Right atrium auricular region (tissue), 2 donors: ENCODE measurements at regions not wholly inside any gene's neighbourhood (a gene's known extent, or its start where the extent isn't known, plus 50 kb on each side); places are given as distances from the start of the nearest gene placed in this dataset.

Experiments used
- DNase-seq: peaks from one replicate; pipeline ENCODE4 v3.0.0-alpha.2; 2019; ENCODE audit warnings: low spot score
- H3K27ac ChIP-seq, 2 donors: fragments of 200-600 bp; sonication (generic); 1 replicate in 1 of 2; 2 replicates in 1 of 2; pipeline ENCODE4 v1.5.1; 2016 to 2019
- H3K27me3 ChIP-seq, 2 donors: fragments of 200-600 bp; sonication (generic); one replicate each; pipeline versions ENCODE4 v1.5.1 to v1.6.0; 2017 to 2019
- H3K36me3 ChIP-seq: fragments of 200-600 bp; sonication (generic); one replicate; pipeline ENCODE4 v1.5.1; 2016
- H3K4me1 ChIP-seq, 2 donors: fragments of 200-600 bp; sonication (generic); one replicate each; pipeline versions ENCODE4 v1.5.1 to v1.6.0; 2017 to 2019
- H3K4me3 ChIP-seq, 2 donors: fragments of 200-600 bp; sonication (generic); 1 replicate in 1 of 2; 2 replicates in 1 of 2; pipeline ENCODE4 v1.5.1; 2017 to 2019; ENCODE audit warnings: mild to moderate bottlenecking in 1 of 2, moderate library complexity in 1 of 2
- H3K9me3 ChIP-seq, 2 donors: fragments of 200-600 bp; sonication (generic); one replicate each; pipeline ENCODE4 v1.5.1; 2019
- CTCF ChIP-seq, 2 donors: fragments of 200-600 bp; sonication (generic); IDR thresholded peaks; one replicate each; pipeline ENCODE4 v1.5.1; 2019; ENCODE audit warnings: antibody characterized with exemption in 2 of 2

DNA sequence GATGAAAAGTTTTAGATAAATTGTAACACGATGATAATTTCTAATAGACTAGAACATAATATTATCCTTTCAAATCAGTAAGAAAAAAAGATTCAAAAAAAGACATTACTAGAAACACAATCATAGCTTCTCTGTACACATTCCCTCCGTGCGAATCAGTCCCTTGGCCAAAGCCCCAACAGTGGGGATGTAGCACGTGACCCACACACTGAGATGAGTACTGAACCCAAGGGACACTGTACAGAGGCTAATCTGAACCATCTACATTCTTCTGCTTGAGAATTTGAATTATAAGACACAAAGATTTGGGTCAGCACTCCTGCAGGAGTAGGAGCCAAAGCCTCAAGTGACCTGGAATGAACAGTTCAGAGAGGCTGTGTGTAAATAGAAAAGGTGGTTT is 353.7 kb downstream of the INSC start:
- H3K9me3 ChIP-seq = no peaks in the 10 kb centered on the region
- no peak for DNase-seq
- no peak for TF ChIP-seq CTCF (IDR thresholded peaks at IDR 0.05)
- no peak overlapping the region for H3K4me3 ChIP-seq
- no peaks in the 10 kb centered on the region for H3K27me3 ChIP-seq
- no peaks in the 10 kb centered on the region for H3K36me3 ChIP-seq
- no peak overlapping the region for H3K27ac ChIP-seq
- H3K4me1 ChIP-seq = no peaks in the 10 kb centered on the region

DNA sequence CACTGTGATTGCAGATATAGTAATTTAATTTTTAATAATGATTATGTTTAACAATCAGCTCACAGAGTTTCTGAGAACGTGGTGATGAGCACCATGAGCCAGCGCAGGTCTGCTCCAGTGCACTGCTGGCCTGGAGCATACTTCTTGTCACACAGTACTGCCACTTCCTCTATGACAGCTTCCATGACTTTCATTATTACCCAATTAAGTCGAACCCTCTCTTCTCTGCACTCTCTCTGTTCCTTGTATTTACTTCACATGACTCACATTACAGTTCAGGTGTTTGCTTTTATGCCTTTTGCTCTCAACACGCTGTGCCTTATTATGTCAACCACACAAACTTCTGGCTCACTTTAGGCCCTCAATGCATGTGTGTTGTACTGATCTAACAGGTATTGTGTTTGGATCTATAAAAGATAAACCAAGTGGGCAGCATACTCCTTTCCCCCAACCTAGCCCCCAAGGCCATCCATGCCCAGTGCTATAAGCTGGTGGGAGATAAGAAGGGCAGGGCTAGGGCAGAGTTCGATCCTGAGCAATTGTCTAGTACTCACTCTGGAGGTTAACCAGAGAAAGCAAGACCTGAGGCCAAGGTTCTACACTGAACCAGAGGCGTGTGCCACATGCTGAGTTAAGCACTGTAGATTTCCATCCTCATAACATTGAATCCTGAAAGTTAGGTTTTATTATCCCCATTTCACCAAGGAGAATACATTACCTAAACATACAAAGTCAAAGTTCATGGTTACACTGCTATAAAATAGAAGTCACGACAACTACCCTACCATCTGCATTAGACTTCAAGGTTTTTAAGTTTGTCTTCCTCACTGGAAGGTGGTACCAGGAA is 356.5 kb downstream of the INSC start:
- Histone ChIP-seq H3K4me3 (no peak overlapping the region), H3K4me1 (no peaks in the 10 kb centered on the region), H3K27me3 (no peaks in the 10 kb centered on the region), H3K36me3 (no peaks in the 10 kb centered on the region), H3K27ac (no peak overlapping the region), H3K9me3 (no peaks in the 10 kb centered on the region)
- no peak for TF ChIP-seq CTCF (IDR thresholded peaks at IDR 0.05)
- DNase-seq = no peak

DNA sequence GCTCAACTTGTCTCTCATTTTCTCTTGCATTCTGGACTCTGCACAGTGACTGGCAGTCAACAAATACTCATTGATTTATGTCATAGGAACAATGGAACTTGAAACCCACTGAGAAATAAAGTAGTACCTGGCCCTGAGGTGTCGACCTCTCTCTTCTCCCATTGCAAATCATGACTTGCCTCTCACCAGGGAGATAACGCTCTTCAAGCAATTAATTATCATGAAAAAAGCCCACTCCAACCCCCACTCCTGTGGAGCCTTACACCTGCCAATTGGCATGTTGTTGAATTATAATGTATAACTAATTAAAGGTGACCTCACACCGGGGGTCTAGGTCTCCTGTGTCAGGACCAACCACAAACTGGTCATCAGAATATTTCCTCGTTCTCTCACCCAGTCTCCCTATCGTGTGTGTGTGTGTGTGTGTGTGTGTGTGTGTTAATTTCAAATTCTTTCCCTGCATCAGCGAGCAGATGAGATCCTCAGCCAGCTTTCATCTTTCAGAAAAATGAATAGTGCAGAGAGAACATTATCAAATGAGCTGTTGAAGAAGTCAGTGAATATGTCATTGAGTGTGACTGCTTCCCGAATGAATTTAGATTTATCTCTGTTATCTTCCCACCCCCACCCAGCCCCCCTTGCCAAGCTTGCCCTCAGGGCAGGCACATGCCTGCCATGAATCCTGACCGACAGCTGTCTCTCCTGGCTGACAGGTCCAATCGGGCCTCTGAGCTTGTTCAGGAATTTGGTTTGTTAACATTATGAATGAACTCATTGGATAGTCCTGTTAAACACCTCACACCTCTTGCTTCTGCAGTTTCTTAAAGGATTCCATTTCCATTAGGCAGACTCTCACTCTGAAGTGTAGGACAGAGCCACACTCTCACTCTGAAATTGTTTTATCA is 357.4 kb downstream of the INSC start:
- no peak for DNase-seq
- Histone ChIP-seq H3K27ac (no peak overlapping the region), H3K9me3 (no peaks in the 10 kb centered on the region), H3K27me3 (no peaks in the 10 kb centered on the region), H3K4me1 (no peaks in the 10 kb centered on the region), H3K36me3 (no peaks in the 10 kb centered on the region), H3K4me3 (no peak overlapping the region)
- no peak for TF ChIP-seq CTCF (IDR thresholded peaks at IDR 0.05)

DNA sequence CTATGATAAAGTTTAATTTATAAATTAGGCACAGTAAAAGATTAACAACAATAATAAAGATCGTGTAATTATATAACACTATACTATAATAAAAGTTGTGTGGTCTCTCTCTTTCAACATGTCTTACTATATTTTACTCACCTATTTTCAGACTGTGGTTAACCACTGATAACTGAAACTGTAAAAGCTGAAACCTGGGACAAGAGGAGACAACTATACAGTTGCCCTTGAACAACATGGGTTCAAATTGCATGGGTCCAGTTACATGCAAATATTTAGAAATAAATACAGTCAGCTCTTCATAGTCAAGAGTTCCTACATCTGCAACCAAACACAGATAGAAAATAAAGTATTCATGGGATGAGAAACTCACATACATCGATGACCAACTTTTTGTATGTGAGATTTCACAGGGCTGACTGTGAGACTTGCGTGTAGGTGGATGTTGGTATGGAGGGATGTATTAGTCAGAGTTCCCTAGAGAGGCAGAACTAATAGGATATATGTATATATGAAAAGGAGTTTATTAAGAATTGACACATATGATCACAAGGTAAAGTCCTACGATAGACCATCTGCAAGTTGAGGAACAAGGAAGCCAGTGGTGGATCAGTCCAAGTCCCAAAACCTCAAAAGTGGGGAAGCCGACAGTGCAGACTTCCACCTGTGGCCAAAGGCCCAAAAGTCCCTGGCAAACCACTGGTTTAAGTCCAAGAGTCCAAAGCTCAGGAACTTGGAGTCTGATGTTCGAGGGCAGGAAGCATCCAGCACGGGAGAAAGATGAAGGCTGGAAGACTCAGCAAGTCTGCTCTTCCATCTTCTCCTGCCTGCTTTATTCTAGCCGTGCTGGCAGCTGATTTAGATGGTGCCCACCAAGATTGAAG is 359.5 kb downstream of the INSC start:
- Histone ChIP-seq H3K4me3 (no peak overlapping the region), H3K9me3 (no peaks in the 10 kb centered on the region), H3K27ac (no peak overlapping the region), H3K4me1 (no peaks in the 10 kb centered on the region), H3K27me3 (no peaks in the 10 kb centered on the region), H3K36me3 (no peaks in the 10 kb centered on the region)
- TF ChIP-seq CTCF (IDR thresholded peaks at IDR 0.05) = no peak
- no peak for DNase-seq

DNA sequence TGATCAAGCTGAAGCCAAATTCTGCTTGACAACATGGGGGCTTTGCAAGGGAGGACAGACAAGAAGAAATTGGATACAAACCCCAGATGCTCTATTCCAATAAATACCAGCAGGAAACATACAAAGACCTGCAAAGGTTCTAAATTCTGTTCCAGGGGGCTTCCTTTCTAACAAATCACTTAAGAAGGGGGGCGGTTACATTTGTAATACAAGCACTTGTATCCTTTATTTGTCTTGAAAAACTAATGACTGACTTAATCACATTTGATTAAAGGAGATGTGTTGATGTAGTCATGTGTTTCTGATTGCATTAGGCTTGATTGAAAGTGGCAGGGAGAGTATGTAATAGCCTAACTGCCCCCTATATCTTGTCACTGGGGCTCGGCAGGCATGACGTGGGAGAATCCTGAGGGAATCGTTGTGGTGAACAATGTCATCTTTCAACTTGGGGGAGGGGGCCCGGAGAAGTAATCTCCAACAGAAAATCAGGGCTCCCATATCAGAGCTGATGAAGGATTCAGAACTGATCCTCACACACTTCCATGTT is 361.7 kb downstream of the INSC start:
- no peaks in the 10 kb centered on the region for H3K4me1 ChIP-seq
- H3K4me3 ChIP-seq = no peak overlapping the region
- H3K27me3 ChIP-seq = no peaks in the 10 kb centered on the region
- no peak overlapping the region for H3K27ac ChIP-seq
- no peak for TF ChIP-seq CTCF (IDR thresholded peaks at IDR 0.05)
- DNase-seq = no peak
- no peaks in the 10 kb centered on the region for H3K9me3 ChIP-seq
- H3K36me3 ChIP-seq = no peaks in the 10 kb centered on the region
